CD8-positive, alpha-beta memory T cell (primary cell): ENCODE measurements at regions not wholly inside any gene's neighbourhood (a gene's known extent, or its start where the extent isn't known, plus 50 kb on each side); places are given as distances from the start of the nearest gene placed in this dataset.
"Not testable (repeated sequence)": the region's sequence is repeated elsewhere in the genome, so short reads cannot be mapped to it uniquely, and the experiment has no call there.

Experiments
- CTCF ChIA-PET: fragments of 350-600 bp; sonication (Branson Sonifier 250); formaldehyde crosslinking; loops from one replicate; lab custom pipeline; 2021; ENCODE audit warnings: antibody characterized with exemption; lab: Charles Lee
- POLR2A ChIA-PET: fragments of 350-600 bp; sonication (Branson Sonifier 250); formaldehyde crosslinking; loops from one replicate; lab custom pipeline; 2021; ENCODE audit warnings: antibody characterized with exemption; lab: Charles Lee
- DNase-seq, 5 donors: peaks; one replicate each; pipeline versions ENCODE4 v3.0.0 to v3.0.0-alpha.2; 2020 to 2022; ENCODE audit warnings: mixed read lengths in 1 of 5
- H3K27ac ChIP-seq: one replicate; pipeline ENCODE4 v1.7.0; 2013; ENCODE audit warnings: low read depth, mild to moderate bottlenecking, low read length, moderate library complexity
- H3K27me3 ChIP-seq: 2 replicates; pipeline ENCODE4 v1.7.0; 2013; ENCODE audit warnings: low read length, mild to moderate bottlenecking; ENCODE audit not compliant: insufficient read depth, poor library complexity, severe bottlenecking
- H3K36me3 ChIP-seq: 2 replicates; pipeline ENCODE4 v1.7.0; 2013; ENCODE audit warnings: mild to moderate bottlenecking, low read length, moderate library complexity; ENCODE audit not compliant: insufficient read depth
- H3K4me1 ChIP-seq: 2 replicates; pipeline ENCODE4 v1.7.0; 2013; ENCODE audit warnings: mild to moderate bottlenecking, low read length, moderate library complexity; ENCODE audit not compliant: insufficient read depth
- H3K4me3 ChIP-seq: 2 replicates; pipeline ENCODE4 v1.7.0; 2013; ENCODE audit warnings: mild to moderate bottlenecking, low read length
- H3K9me3 ChIP-seq: 2 replicates; pipeline ENCODE4 v1.7.0; 2013; ENCODE audit warnings: mild to moderate bottlenecking, low read length
- H3K27ac Mint-ChIP-seq, 8 donors: one replicate each; pipeline ENCODE4 v1.8.0; 2020 to 2021; ENCODE audit warnings: mixed read lengths in 8 of 8, mild to moderate bottlenecking in 6 of 8, inconsistent platforms in 3 of 8, moderate library complexity in 3 of 8
- H3K27me3 Mint-ChIP-seq, 2 donors: one replicate each; pipeline ENCODE4 v1.8.0; 2020 to 2021; ENCODE audit warnings: mixed read lengths in 2 of 2, mild to moderate bottlenecking in 1 of 2, moderate library complexity in 1 of 2
- H3K36me3 Mint-ChIP-seq, 3 donors: one replicate each; pipeline ENCODE4 v1.8.0; 2020 to 2021; ENCODE audit warnings: mixed read lengths in 3 of 3, inconsistent platforms in 1 of 3, mild to moderate bottlenecking in 1 of 3
- H3K4me1 Mint-ChIP-seq, 3 donors: one replicate each; pipeline ENCODE4 v1.8.0; 2020 to 2021; ENCODE audit warnings: mixed read lengths in 3 of 3, inconsistent platforms in 1 of 3, mild to moderate bottlenecking in 1 of 3
- H3K4me3 Mint-ChIP-seq, 7 donors: one replicate each; pipeline ENCODE4 v1.8.0; 2020 to 2021; ENCODE audit warnings: mixed read lengths in 7 of 7, mild to moderate bottlenecking in 6 of 7, moderate library complexity in 4 of 7, inconsistent platforms in 2 of 7
- H3K9me3 Mint-ChIP-seq, 5 donors: one replicate each; pipeline ENCODE4 v1.8.0; 2020 to 2022; ENCODE audit warnings: mixed read lengths in 5 of 5, mild to moderate bottlenecking in 3 of 5, moderate library complexity in 2 of 5, inconsistent platforms in 1 of 5

- Histone ChIP-seq H3K9me3 (no peaks in the 10 kb centered on the region), H3K27me3 (no peaks in the 10 kb centered on the region), H3K4me3 (no peak overlapping the region), H3K36me3 (peaks cover 35% of the 10 kb centered on the region), H3K4me1 (no peaks in the 10 kb centered on the region), H3K27ac (no peak overlapping the region)
- Mint-ChIP-seq H3K4me1 (no peaks in the 10 kb centered on the region), H3K4me3 (no peak overlapping the region), H3K36me3 (peaks cover 28 to 62% (median 38%) of the 10 kb centered on the region in 3 donors), H3K27me3 (no peaks in the 10 kb centered on the region), H3K9me3 (no peaks in the 10 kb centered on the region), H3K27ac (peak overlapping the region in 1 of 8 donors; percentile 4)
- DNase-seq = no peak
- POLR2A ChIA-PET = no interaction called here
- CTCF ChIA-PET = interaction anchor here (0.6 kb wide), 1 partner anchor 328 kb away, joined by 3 read pairs; no protein-coding TSS in a partner anchor
Observed at GRCh38 chr9:92208693-92209524, 84.6 kb downstream of the IARS1 start.

- Histone ChIP-seq H3K27ac (no peak overlapping the region), H3K27me3 (no peaks in the 10 kb centered on the region), H3K36me3 (peaks cover 20% of the 10 kb centered on the region), H3K4me1 (no peaks in the 10 kb centered on the region), H3K9me3 (no peaks in the 10 kb centered on the region), H3K4me3 (no peak overlapping the region)
- peaks cover 19 to 39% (median 23%) of the 10 kb centered on the region in 3 donors for H3K36me3 Mint-ChIP-seq
- POLR2A ChIA-PET = no interaction called here
- no peak for DNase-seq
- no peaks in the 10 kb centered on the region for H3K4me1 Mint-ChIP-seq
- no peaks in the 10 kb centered on the region for H3K27me3 Mint-ChIP-seq
- no peak overlapping the region for H3K4me3 Mint-ChIP-seq
- CTCF ChIA-PET = no interaction called here
- H3K27ac Mint-ChIP-seq = peak overlapping the region in 1 of 8 donors; percentile 47
- H3K9me3 Mint-ChIP-seq = peaks cover 0 to 3% (median 0%) of the 10 kb centered on the region in 5 donors
Observed at GRCh38 chr9:92206488-92206887, 87.0 kb downstream of the IARS1 start.

GRCh38 chr9:92203887-92204286 is 88.7 kb upstream of the SPTLC1 start:
- H3K27me3 ChIP-seq, H3K4me1 ChIP-seq, H3K9me3 Mint-ChIP-seq, CTCF ChIA-PET, H3K4me3 ChIP-seq, H3K27ac Mint-ChIP-seq, H3K9me3 ChIP-seq, DNase-seq, H3K4me1 Mint-ChIP-seq, H3K4me3 Mint-ChIP-seq, POLR2A ChIA-PET, H3K27me3 Mint-ChIP-seq, H3K36me3 ChIP-seq, H3K27ac ChIP-seq: not testable (repeated sequence)
- H3K36me3 Mint-ChIP-seq = peaks cover 3 to 13% (median 8%) of the 10 kb centered on the region in 3 donors

GRCh38 chr9:92198237-92198636 is 83.0 kb upstream of the SPTLC1 start:
- Mint-ChIP-seq H3K9me3 (peaks cover 6 to 11% (median 7%) of the 10 kb centered on the region in 5 donors), H3K27me3 (peaks cover 10 to 29% of the 10 kb centered on the region in 2 donors)
- H3K27ac ChIP-seq, H3K36me3 ChIP-seq, H3K27ac Mint-ChIP-seq, H3K4me3 ChIP-seq, H3K4me1 ChIP-seq, H3K36me3 Mint-ChIP-seq, H3K9me3 ChIP-seq, H3K27me3 ChIP-seq, POLR2A ChIA-PET, DNase-seq, H3K4me1 Mint-ChIP-seq, CTCF ChIA-PET, H3K4me3 Mint-ChIP-seq: not testable (repeated sequence)

- Histone ChIP-seq H3K4me3 (no peak overlapping the region), H3K27ac (no peak overlapping the region), H3K4me1 (no peaks in the 10 kb centered on the region), H3K27me3 (no peaks in the 10 kb centered on the region), H3K9me3 (no peaks in the 10 kb centered on the region), H3K36me3 (no peaks in the 10 kb centered on the region)
- Mint-ChIP-seq H3K4me1 (no peaks in the 10 kb centered on the region), H3K27me3 (peaks cover 17 to 40% of the 10 kb centered on the region in 2 donors), H3K27ac (no peak overlapping the region), H3K36me3 (peaks cover 0 to 10% (median 0%) of the 10 kb centered on the region in 3 donors), H3K4me3 (no peak overlapping the region), H3K9me3 (peaks cover 6 to 11% (median 7%) of the 10 kb centered on the region in 5 donors)
- ChIA-PET CTCF (no interaction called here), POLR2A (no interaction called here)
- DNase-seq = no peak
Observed at GRCh38 chr9:92196909-92197308, 81.7 kb upstream of the SPTLC1 start.

GRCh38 chr9:92196400-92196799 is 81.2 kb upstream of the SPTLC1 start:
- no peaks in the 10 kb centered on the region for H3K9me3 ChIP-seq
- no peaks in the 10 kb centered on the region for H3K4me1 ChIP-seq
- Mint-ChIP-seq H3K36me3 (peaks cover 0 to 10% (median 0%) of the 10 kb centered on the region in 3 donors), H3K4me1 (no peaks in the 10 kb centered on the region), H3K27me3 (peaks cover 19 to 44% of the 10 kb centered on the region in 2 donors), H3K4me3 (no peak overlapping the region), H3K27ac (no peak overlapping the region), H3K9me3 (peaks cover 6 to 11% (median 7%) of the 10 kb centered on the region in 5 donors)
- ChIA-PET CTCF (no interaction called here), POLR2A (no interaction called here)
- DNase-seq = no peak
- no peaks in the 10 kb centered on the region for H3K36me3 ChIP-seq
- H3K27ac ChIP-seq = no peak overlapping the region
- no peak overlapping the region for H3K4me3 ChIP-seq
- H3K27me3 ChIP-seq = no peaks in the 10 kb centered on the region

- Histone ChIP-seq H3K27me3 (no peaks in the 10 kb centered on the region), H3K27ac (no peak overlapping the region), H3K4me3 (no peak overlapping the region), H3K36me3 (no peaks in the 10 kb centered on the region), H3K9me3 (no peaks in the 10 kb centered on the region), H3K4me1 (no peaks in the 10 kb centered on the region)
- H3K4me1 Mint-ChIP-seq = no peaks in the 10 kb centered on the region
- CTCF ChIA-PET = interaction anchor here (1.2 kb wide), 1 partner anchor 54 kb away, joined by 3 read pairs; no protein-coding TSS in a partner anchor
- POLR2A ChIA-PET = no interaction called here
- no peak for DNase-seq
- H3K9me3 Mint-ChIP-seq = peaks cover 0 to 3% (median 0%) of the 10 kb centered on the region in 5 donors
- peaks cover 0 to 4% (median 0%) of the 10 kb centered on the region in 3 donors for H3K36me3 Mint-ChIP-seq
- H3K27ac Mint-ChIP-seq = no peak overlapping the region
- H3K4me3 Mint-ChIP-seq = no peak overlapping the region
- peaks cover 22 to 33% of the 10 kb centered on the region in 2 donors for H3K27me3 Mint-ChIP-seq
Observed at GRCh38 chr9:92191801-92192200, 76.6 kb upstream of the SPTLC1 start.

GRCh38 chr9:92190536-92190790 is 75.2 kb upstream of the SPTLC1 start:
- H3K36me3 ChIP-seq = no peaks in the 10 kb centered on the region
- H3K4me3 ChIP-seq = no peak overlapping the region
- Mint-ChIP-seq H3K27me3 (peaks cover 21 to 26% of the 10 kb centered on the region in 2 donors), H3K4me3 (no peak overlapping the region), H3K27ac (no peak overlapping the region), H3K9me3 (no peaks in the 10 kb centered on the region), H3K36me3 (no peaks in the 10 kb centered on the region), H3K4me1 (no peaks in the 10 kb centered on the region)
- H3K9me3 ChIP-seq = no peaks in the 10 kb centered on the region
- DNase-seq = no peak
- H3K27ac ChIP-seq = no peak overlapping the region
- ChIA-PET POLR2A (no interaction called here), CTCF (no interaction called here)
- H3K27me3 ChIP-seq = no peaks in the 10 kb centered on the region
- no peaks in the 10 kb centered on the region for H3K4me1 ChIP-seq
